GM19395 (cell line): ENCODE measurements at regions not wholly inside any gene's neighbourhood (a gene's known extent, or its start where the extent isn't known, plus 50 kb on each side); places are given as distances from the start of the nearest gene placed in this dataset.
"Not testable (repeated sequence)": the region's sequence is repeated elsewhere in the genome, so short reads cannot be mapped to it uniquely, and the experiment has no call there.

Experiments used
- ATAC-seq: cut with Tn5 transposase; IDR thresholded peaks from one replicate; pipeline ENCODE4 v1.9.1; 2021; ENCODE audit warnings: mild to moderate bottlenecking, moderate library complexity; ENCODE audit not compliant: unreplicated experiment

DNA sequence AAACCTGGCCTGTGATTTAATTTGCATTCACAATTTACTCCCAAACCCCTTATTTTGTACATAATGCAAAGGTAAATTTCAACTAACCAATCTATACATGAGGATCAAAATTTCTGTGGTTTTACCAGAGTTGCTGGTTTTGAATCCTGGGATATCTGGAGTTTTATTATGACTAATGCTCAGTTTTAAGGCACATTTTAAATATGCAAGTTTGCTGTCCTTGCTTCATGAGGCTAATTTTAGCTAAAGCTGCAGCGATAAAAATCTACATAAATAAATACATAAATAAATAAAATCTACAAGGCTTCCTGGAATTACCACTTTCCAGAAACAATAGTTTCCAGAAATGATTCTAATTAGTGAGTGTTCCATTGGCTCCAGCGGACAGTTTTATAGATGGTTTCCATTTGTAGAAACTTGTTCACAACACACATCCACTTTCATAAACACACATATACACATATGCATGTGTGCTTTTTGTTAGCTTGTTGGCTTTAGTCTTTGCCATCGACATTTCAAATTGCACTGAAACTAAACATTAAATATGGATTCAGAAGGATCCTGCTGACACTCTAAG lies 339.5 kb upstream of the NRP1 start:
- no peak for ATAC-seq

DNA sequence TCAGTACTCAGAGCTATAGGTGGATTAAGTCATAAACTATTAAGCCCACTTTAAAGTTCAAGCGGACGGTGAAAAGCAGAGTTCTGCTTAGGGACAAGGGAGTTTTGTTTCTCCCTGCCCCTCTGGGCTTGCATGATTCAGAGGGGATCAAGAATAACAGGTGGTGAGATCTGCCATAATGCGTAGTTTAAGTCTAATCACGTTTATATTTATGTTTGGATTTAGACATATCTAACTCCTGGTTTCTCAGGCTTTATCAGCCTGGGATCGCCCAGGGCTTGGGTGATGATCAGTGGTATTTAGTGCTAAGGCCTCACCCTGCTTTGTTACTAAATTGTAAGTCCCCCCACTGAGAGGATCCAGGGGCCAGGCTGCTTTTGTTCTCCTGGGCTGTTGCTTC lies 335.4 kb upstream of the NRP1 start:
- no peak for ATAC-seq

DNA sequence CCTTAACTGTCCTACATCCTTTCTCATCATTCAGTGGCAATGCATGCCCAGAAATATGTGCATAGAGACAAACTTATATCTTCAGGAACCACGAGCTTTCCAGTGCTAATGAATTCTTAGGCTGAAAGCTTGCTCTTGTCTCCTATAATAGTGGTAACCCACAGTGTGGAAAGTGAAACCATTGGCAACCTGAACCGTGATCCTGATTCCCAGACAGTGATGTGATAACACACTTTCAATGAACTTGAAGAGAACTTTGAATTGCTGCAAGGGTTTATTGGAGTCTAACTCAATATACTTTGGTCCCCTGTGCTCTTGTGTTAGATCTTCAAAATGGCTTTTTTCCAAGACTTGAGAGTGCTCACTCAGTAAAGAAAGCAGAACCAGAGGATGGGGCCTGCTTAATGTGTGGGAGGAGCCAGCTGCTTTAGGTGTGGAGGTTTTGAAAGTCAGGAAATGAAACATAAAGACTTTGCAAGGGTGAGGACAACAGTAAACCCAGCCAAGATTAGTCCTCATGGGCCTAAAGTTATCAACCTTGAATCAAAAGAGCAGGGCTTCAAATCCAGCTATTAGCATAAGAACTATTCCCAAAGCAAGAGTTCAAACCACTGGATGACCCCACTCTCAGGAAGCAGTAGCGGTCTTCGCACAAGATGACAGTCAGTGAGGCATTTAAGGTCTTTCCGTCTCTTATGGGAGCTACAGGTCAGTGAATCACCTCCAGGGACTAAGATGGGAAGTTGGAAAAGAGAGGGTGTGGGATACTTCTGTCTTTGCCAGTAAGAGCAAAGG lies 332.4 kb upstream of the NRP1 start:
- ATAC-seq: no peak

GRCh38 chr10:33665501-33665900 lies 331.0 kb upstream of the NRP1 start:
- ATAC-seq: no peak

- ATAC-seq: no peak
Observed at GRCh38 chr10:33664070-33664469, 329.6 kb upstream of the NRP1 start.

- ATAC-seq: no peak
Observed at GRCh38 chr10:33661580-33662336, 327.3 kb upstream of the NRP1 start.

GRCh38 chr10:33660329-33660728 lies 325.9 kb upstream of the NRP1 start:
- no peak for ATAC-seq

- no peak for ATAC-seq
Observed at GRCh38 chr10:33657913-33658312, 323.4 kb upstream of the NRP1 start.

DNA sequence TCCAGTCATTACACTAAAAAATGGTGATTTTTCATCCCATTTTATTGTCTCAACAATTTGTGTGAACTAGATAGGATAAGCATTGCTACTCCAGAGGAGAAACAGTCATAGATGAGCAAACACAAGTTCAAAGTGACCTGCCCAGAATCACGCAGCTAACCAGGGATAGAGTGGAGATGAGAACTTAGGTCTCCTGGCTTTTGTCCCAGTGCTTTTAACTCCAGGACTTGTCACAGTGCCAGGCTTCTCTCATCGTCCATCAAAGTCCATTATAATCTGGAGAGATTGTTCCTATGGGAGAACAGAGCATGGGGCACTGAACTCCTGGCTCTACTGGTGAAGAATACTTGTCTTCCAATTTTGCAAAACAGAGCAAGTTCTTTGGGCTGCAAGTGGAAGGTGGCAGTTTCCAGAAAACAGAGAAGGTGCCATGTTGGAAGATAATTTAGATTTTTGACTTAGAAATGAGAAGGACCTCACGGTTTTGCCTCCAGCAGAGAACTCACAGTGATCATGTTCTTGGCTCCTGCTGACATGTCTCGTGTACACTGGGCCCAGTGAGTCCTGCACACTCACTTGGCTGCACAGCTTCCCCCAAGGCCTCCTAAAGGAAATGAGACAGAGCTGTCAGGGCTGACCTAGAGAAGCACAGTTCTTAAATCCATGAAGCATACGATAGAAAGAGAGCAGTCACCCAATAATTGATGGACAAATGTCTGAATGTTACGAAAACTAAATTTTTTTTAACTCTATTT lies 322.9 kb upstream of the NRP1 start:
- no peak for ATAC-seq

- ATAC-seq: no peak
Observed at GRCh38 chr10:33655921-33656320, 321.5 kb upstream of the NRP1 start.

GRCh38 chr10:33655165-33655815 lies 320.8 kb upstream of the NRP1 start:
- no peak for ATAC-seq

DNA sequence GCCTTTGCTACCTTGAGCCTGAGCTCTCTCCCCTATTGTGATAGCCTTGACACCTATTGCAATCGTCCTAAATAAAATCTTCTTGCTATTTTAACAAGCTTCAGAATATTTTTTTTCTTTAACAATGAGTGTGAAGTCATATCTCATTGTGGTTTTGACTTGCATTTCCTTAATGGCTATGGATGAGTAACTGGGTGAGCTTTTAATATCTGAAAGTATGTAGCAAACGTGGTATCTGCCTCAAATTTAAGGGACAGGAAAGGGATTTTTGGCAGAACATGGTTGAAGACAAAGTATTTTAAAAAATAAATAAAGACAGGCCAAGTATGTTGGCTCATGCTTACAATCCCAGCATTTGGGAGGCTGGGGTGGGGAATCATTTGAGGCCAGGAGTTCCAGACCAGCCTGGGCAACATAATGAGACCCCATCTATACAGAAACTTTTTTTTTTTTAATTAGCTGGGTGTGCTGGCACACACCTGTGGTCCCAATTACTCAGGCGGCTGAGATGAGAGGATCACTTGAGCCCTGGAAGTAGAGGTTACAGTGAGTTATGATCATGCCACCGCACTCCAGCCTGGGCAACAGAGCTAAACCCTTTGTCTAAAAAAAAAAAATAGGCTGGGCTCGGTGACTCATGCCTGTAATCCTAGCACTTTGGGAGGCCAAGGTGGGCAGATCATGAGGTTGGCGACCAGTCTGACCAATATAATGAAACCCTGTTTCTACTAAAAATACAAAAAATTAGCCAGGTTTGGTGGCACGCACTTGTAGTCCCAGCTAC lies 319.3 kb upstream of the NRP1 start:
- ATAC-seq: no peak

DNA sequence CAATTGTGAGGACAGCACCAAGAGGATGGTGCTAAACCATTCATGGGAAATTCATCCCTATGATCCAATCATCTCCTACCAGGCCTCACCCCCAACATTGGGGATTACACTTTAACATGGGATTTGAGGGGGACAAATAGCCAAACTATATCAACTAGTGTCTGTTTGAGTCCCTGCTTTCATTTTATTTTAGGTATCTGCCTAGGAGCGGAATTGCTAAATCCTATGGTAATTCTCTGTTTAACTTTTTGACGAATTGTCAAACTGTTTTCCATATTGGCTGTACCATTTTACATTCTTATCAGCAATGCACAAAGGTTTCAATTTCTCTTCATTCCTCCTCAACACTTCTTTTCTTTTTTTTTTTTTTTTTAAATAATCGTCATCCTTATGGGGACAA lies 318.4 kb upstream of the NRP1 start:
- no peak for ATAC-seq

DNA sequence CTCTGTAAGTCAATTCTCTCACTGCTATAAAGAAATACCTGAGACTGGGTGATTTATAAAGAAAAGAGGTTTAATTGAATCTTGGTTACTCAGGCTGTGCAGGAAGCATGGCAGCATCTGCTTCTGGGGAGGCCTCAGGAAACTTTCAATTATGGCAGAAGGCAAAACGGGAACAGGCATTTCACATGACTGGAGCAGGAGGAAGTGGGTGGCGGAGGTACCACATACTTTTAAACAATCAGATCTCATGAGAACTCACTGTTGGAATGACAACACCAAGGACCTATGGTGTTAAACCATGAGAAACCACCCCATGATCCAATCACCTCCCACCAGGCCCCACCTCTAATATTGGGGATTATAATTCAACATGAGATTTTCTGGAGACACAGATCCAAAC lies 315.7 kb upstream of the NRP1 start:
- ATAC-seq: not testable (repeated sequence)

GRCh38 chr10:33643042-33643441 lies 308.6 kb upstream of the NRP1 start:
- no peak for ATAC-seq

GRCh38 chr10:33638891-33639290 lies 304.4 kb upstream of the NRP1 start:
- no peak for ATAC-seq

DNA sequence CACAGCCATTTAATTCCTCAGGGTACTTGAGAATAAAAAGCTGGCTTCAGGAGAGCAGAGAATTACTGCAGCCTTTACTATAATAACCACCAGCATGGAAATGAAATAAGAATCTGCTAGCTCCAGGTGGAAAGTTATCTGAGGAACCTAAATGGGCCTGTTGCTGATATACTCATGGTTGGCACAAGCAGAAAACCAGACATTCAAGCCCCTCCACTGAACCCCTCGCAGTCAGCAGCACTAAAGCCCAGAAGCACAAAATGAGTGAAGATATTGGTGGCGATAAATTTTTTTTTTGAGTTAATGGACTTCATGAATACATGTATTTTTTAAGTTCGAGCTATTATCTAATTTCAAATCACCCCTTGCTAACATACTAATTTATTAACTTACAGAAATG lies 303.9 kb upstream of the NRP1 start:
- no peak for ATAC-seq

DNA sequence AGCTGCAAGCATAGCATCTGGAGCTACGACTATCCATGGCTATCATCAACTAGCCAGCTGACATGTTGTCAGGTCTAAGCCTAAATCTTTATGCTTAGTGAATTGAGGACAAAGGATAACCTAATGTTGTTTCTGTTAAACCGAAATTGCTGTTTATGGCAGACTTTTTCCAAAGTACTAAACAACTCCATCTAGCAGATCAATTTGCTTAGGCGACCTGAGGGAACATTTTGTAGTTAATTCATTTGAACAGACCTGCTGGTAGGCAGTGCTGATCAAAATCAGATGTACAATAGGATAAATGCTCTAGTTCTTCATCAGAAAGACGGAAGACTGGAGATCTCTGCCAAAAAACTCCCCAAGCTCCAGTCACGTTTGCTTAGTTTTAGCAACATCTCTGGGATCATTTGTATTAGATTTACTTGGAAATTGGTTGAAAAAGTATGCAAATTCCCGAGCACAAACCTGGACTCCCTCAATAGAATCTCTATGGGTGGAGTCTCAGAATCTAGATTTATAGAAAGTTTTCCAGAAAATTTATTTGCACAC lies 301.6 kb upstream of the NRP1 start:
- ATAC-seq: no peak

DNA sequence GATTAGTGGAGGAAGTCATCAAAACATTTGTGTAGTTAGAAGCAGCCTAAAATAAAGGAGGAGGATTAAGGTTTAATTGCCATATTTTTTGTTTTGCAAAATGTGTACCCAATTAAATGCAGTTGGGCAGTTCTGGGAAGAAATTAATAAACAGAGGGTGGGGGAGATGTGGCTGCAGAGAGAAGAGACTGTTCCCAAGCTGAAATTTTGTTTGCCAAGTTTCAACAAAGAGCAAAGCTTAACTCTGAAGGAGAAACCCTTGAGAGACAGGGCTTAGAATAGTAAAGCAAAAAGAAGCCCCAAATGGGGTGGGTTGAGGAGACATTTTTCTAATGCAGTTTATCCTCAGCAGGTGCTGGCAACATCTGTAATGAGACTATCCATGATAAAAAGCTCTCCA lies 298.0 kb upstream of the NRP1 start:
- no peak for ATAC-seq

GRCh38 chr10:33631991-33632390 lies 297.5 kb upstream of the NRP1 start:
- ATAC-seq: no peak
